PFSK-1 (cell line): ENCODE measurements at regions not wholly inside any gene's neighbourhood (a gene's known extent, or its start where the extent isn't known, plus 50 kb on each side); places are given as distances from the start of the nearest gene placed in this dataset.

Experiments used
- FOXP2 ChIP-seq: optimal IDR thresholded peaks from 2 replicates; pipeline ENCODE3; 2011; ENCODE audit warnings: borderline replicate concordance, control low read depth, inconsistent platforms; ENCODE audit not compliant: insufficient read depth; ENCODE audit errors: extremely low read length, extremely low read depth
- POLR2AphosphoS5 ChIP-seq: IDR thresholded peaks from 2 replicates; pipeline ENCODE4 v1.6.1; 2012; ENCODE audit warnings: low read depth, mild to moderate bottlenecking, control low read depth, low read length, moderate library complexity
- REST ChIP-seq, 2 experiments: IDR thresholded peaks; 2 replicates each; pipeline versions ENCODE4 v1.6.1 to v1.8.0; 2011 to 2012; ENCODE audit warnings: low read depth in 2 of 2, low read length in 2 of 2, control low read depth in 1 of 2, inconsistent platforms in 1 of 2, mild to moderate bottlenecking in 1 of 2, moderate library complexity in 1 of 2; ENCODE audit not compliant: insufficient read depth in 1 of 2
- SIN3A ChIP-seq: IDR thresholded peaks from 2 replicates; pipeline ENCODE4 v1.6.1; 2012; ENCODE audit warnings: mild to moderate bottlenecking, low read length, moderate library complexity, borderline replicate concordance; ENCODE audit not compliant: insufficient read depth
- TAF1 ChIP-seq: IDR thresholded peaks from 2 replicates; pipeline ENCODE4 v1.6.1; 2012; ENCODE audit warnings: low read length, control low read depth, borderline replicate concordance; ENCODE audit not compliant: insufficient read depth

GRCh38 chr18:73006331-73006730, 138.5 kb upstream of the NETO1 start:
- TF ChIP-seq FOXP2: no peak
- TF ChIP-seq SIN3A: no peak
- no peak for TF ChIP-seq TAF1
- TF ChIP-seq POLR2AphosphoS5: no peak
- no peak for TF ChIP-seq REST (IDR thresholded peaks at IDR 0.05; ENCODE audit: insufficient read depth in 1 of 2, low read depth in 2 of 2, low read length in 2 of 2)

GRCh38 chr18:73004260-73004659, 136.5 kb upstream of the NETO1 start:
- no peak for TF ChIP-seq POLR2AphosphoS5
- no peak for TF ChIP-seq SIN3A
- TF ChIP-seq TAF1: no peak
- TF ChIP-seq FOXP2: no peak
- no peak for TF ChIP-seq REST (IDR thresholded peaks at IDR 0.05; ENCODE audit: insufficient read depth in 1 of 2, low read depth in 2 of 2, low read length in 2 of 2)

DNA sequence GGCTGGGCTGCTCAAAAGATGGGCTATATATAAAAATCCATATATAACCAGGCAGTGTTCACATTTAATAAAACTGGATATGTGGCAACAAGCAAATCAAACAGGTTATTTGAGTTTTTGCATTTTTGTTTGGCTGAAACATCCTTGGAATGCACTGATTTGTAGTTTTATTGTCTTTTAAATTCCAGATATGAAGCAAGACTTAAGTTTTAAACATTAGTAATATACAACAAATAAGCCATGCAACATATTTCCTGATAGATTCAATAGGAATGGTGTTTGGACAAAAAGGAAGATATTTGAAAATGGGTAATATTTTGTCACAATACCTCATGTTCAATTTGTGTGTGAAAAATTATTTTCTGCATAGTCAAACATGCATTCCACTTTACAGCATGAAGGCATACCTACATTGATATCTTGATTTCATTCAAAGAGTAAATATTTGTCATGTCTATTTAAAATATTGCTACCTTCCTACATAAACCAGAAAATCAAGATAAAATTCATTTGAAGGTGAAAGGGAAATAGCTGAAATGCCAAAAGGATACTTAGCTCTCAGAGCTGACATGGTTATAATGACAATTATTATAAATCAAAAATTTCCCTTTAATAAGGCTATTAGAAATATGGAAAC, 132.3 kb upstream of the NETO1 start:
- TF ChIP-seq FOXP2 (no peak), SIN3A (no peak), REST (IDR thresholded peaks at IDR 0.05; ENCODE audit: insufficient read depth in 1 of 2, low read depth in 2 of 2, low read length in 2 of 2) (no peak), TAF1 (no peak), POLR2AphosphoS5 (no peak)

- TF ChIP-seq FOXP2: no peak
- no peak for TF ChIP-seq TAF1
These were observed 127.8 kb upstream of the NETO1 start for GRCh38 chr18:72995558-72995957.

DNA sequence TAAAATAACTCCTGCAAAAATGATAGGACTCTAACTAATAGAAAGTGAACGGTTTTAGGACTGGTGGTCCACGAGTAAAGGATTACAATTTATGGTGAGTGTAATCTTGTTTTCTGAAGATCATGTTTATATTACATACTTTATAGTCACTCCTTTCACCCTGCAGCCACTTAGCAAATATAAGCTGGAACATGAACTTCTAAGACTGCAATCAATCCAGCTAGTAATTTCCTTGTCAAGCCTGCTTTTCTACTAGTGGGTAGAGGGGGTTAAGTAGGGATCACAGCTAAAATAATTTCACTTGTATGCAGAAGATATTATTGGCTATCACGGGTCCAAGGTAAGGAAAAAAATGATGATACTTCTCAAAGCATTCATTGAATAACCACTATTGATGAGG, 125.5 kb upstream of the NETO1 start:
- no peak for TF ChIP-seq TAF1
- no peak for TF ChIP-seq REST (IDR thresholded peaks at IDR 0.05; ENCODE audit: insufficient read depth in 1 of 2, low read depth in 2 of 2, low read length in 2 of 2)
- TF ChIP-seq FOXP2: no peak
- no peak for TF ChIP-seq SIN3A
- no peak for TF ChIP-seq POLR2AphosphoS5
